B cell (primary cell): ENCODE measurements at regions not wholly inside any gene's neighbourhood (a gene's known extent, or its start where the extent isn't known, plus 50 kb on each side); places are given as distances from the start of the nearest gene placed in this dataset.

Experiments used
- CTCF ChIP-seq: fragments of 200-600 bp; IDR thresholded peaks from one replicate; pipeline ENCODE4 v1.8.0; 2022; ENCODE audit warnings: antibody characterized with exemption, mild to moderate bottlenecking
- EZH2 ChIP-seq: IDR thresholded peaks from 2 replicates; pipeline ENCODE4 v1.6.1; 2012; ENCODE audit warnings: borderline replicate concordance, low read depth, mild to moderate bottlenecking, moderate library complexity, low read length; ENCODE audit not compliant: insufficient read depth, poor library complexity, severe bottlenecking

GRCh38 chr5:5623397-5623796, 200.9 kb downstream of the ICE1 start:
- TF ChIP-seq CTCF (no peak), EZH2 (no peak)
